Osteocyte (in vitro differentiated cells): ENCODE measurements at regions not wholly inside any gene's neighbourhood (a gene's known extent, or its start where the extent isn't known, plus 50 kb on each side); places are given as distances from the start of the nearest gene placed in this dataset.

Source experiments
- DNase-seq: peaks from one replicate; pipeline ENCODE4 v3.0.0; 2021; ENCODE audit warnings: mixed read lengths; ENCODE audit not compliant: unreplicated experiment; ENCODE audit errors: extremely low spot score
- H3K27ac Mint-ChIP-seq: one replicate; pipeline ENCODE4 v1.8.0; 2021; ENCODE audit warnings: mild to moderate bottlenecking, mixed read lengths; ENCODE audit not compliant: unreplicated experiment
- H3K27me3 Mint-ChIP-seq: one replicate; pipeline ENCODE4 v1.8.0; 2021; ENCODE audit warnings: mixed read lengths; ENCODE audit not compliant: unreplicated experiment
- H3K36me3 Mint-ChIP-seq: one replicate; pipeline ENCODE4 v1.8.0; 2021; ENCODE audit warnings: mixed read lengths; ENCODE audit not compliant: unreplicated experiment
- H3K4me1 Mint-ChIP-seq: one replicate; pipeline ENCODE4 v1.8.0; 2021; ENCODE audit warnings: mixed read lengths; ENCODE audit not compliant: unreplicated experiment
- H3K4me3 Mint-ChIP-seq: one replicate; pipeline ENCODE4 v1.8.0; 2021; ENCODE audit warnings: mild to moderate bottlenecking, moderate library complexity, mixed read lengths; ENCODE audit not compliant: unreplicated experiment
- H3K9me3 Mint-ChIP-seq: one replicate; pipeline ENCODE4 v1.8.0; 2021; ENCODE audit warnings: mixed read lengths; ENCODE audit not compliant: unreplicated experiment
- TF ChIP-seq, protein P1 (sequence below): fragments of 200-600 bp; sonication (generic); IDR thresholded peaks from 2 replicates; pipeline ENCODE4 v1.5.0; 2021; ENCODE audit warnings: antibody characterized with exemption, mild to moderate bottlenecking, moderate library complexity

- no peak for DNase-seq
- H3K4me3 Mint-ChIP-seq, result no peak overlapping the region
- H3K27ac Mint-ChIP-seq, result no peak overlapping the region
- TF ChIP-seq, protein P1, sequence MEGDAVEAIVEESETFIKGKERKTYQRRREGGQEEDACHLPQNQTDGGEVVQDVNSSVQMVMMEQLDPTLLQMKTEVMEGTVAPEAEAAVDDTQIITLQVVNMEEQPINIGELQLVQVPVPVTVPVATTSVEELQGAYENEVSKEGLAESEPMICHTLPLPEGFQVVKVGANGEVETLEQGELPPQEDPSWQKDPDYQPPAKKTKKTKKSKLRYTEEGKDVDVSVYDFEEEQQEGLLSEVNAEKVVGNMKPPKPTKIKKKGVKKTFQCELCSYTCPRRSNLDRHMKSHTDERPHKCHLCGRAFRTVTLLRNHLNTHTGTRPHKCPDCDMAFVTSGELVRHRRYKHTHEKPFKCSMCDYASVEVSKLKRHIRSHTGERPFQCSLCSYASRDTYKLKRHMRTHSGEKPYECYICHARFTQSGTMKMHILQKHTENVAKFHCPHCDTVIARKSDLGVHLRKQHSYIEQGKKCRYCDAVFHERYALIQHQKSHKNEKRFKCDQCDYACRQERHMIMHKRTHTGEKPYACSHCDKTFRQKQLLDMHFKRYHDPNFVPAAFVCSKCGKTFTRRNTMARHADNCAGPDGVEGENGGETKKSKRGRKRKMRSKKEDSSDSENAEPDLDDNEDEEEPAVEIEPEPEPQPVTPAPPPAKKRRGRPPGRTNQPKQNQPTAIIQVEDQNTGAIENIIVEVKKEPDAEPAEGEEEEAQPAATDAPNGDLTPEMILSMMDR, result no peak
- no peaks in the 10 kb centered on the region for H3K9me3 Mint-ChIP-seq
- no peaks in the 10 kb centered on the region for H3K36me3 Mint-ChIP-seq
- no peaks in the 10 kb centered on the region for H3K27me3 Mint-ChIP-seq
- no peaks in the 10 kb centered on the region for H3K4me1 Mint-ChIP-seq
Measured at GRCh38 chr1:68696221-68696620, 199.3 kb upstream of the DEPDC1 start.

DNA sequence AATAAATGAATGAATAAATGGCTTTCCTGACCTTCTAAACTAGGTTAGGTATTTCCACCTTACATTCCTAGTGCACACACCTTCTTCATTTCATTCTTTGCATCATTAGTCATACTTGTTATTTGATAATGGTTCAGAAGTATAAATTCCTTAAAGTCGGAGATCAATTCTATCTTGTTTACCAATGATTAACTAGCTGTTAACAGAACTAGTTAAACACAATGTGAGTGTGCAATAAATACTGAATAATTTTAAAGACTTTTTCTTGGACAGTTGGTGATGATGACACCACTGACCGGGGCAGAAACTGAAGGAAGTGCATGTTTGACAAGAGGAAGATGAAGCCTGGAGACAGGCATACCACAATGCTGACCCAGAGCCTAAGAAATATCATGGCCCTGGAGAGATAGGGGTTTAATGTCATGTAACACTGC lies 207.1 kb upstream of the DEPDC1 start:
- no peak overlapping the region for H3K4me3 Mint-ChIP-seq
- DNase-seq, result no peak

GRCh38 chr1:68704800-68705443 lies 208.0 kb upstream of the DEPDC1 start:
- peaks cover 11% of the 10 kb centered on the region for H3K9me3 Mint-ChIP-seq
- TF ChIP-seq, protein P1, result no peak
- H3K4me1 Mint-ChIP-seq, result no peaks in the 10 kb centered on the region
- H3K27me3 Mint-ChIP-seq, result peaks cover 2% of the 10 kb centered on the region
- no peak overlapping the region for H3K27ac Mint-ChIP-seq
- no peak for DNase-seq
- no peaks in the 10 kb centered on the region for H3K36me3 Mint-ChIP-seq
- no peak overlapping the region for H3K4me3 Mint-ChIP-seq

More for the DNA sequence above, 207.1 kb upstream of the DEPDC1 start:
- Mint-ChIP-seq H3K27me3 (peaks cover 2% of the 10 kb centered on the region), H3K36me3 (no peaks in the 10 kb centered on the region), H3K4me1 (no peaks in the 10 kb centered on the region), H3K27ac (no peak overlapping the region), H3K9me3 (peaks cover 4% of the 10 kb centered on the region)
- TF ChIP-seq, protein P1, result no peak

DNA sequence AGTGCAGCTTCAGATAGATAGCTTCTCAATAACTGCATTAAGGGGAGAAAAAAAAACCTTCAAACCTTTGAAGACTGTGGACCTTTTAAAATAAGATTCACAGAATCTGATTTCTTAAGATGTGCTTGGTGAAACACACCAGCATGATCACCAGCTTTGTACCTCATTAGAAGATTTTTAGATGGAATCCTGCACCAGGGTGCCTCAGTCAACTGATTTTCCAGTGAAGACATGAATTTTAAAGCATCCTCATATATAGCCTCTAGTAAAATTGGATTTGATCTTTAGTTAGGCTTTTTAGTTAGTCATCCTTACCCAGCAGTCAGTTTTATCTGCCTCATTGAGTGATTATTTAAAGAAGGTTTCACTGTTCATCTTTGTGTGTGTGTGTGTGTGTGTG lies 208.6 kb upstream of the DEPDC1 start:
- peaks cover 2% of the 10 kb centered on the region for H3K27me3 Mint-ChIP-seq
- no peak overlapping the region for H3K27ac Mint-ChIP-seq
- H3K9me3 Mint-ChIP-seq, result peaks cover 11% of the 10 kb centered on the region
- no peaks in the 10 kb centered on the region for H3K4me1 Mint-ChIP-seq
- TF ChIP-seq, protein P1, result no peak
- no peak for DNase-seq
- H3K36me3 Mint-ChIP-seq, result no peaks in the 10 kb centered on the region
- no peak overlapping the region for H3K4me3 Mint-ChIP-seq

DNA sequence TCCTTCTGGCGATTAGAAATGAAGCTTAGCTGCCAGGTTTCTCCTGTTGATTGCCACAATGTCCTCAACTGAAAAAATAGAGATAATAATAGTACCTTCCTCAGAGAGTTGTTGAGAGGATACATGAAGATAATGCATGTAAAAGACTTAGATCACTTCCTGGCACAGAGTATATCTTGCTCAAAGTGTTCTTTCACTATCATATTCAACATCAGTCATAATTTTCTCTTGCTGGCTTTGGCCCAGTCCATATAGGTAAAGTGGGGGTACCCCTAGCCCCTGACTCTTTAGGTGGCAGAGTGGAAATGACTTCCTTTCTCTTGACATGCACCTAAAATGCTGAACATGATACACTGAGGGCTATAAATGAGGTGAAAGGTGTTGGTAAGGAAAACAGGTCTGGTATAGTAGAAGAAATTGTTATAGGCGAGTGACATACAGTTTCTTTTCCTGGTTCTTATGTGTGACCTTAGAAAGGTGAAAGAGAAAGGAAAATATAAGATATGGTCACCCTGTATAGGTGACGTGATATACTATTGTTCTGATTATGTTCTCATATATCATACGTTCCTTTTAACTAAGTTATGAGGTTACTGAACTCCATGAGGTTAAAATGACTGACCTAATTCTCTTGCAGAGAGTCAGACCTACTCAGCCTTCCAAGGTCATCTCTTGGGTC lies 209.9 kb upstream of the DEPDC1 start:
- peaks cover 2% of the 10 kb centered on the region for H3K27me3 Mint-ChIP-seq
- H3K9me3 Mint-ChIP-seq, result peaks cover 11% of the 10 kb centered on the region
- DNase-seq, result no peak
- H3K36me3 Mint-ChIP-seq, result no peaks in the 10 kb centered on the region
- H3K4me1 Mint-ChIP-seq, result no peaks in the 10 kb centered on the region
- H3K4me3 Mint-ChIP-seq, result no peak overlapping the region
- TF ChIP-seq, protein P1, result no peak
- no peak overlapping the region for H3K27ac Mint-ChIP-seq
